ENCODE measurements at regions not wholly inside any gene's neighbourhood (a gene's known extent, or its start where the extent isn't known, plus 50 kb on each side); places are given as distances from the start of the nearest gene placed in this dataset.

GRCh38 chr5:96172436-96172835, 210.8 kb upstream of the ELL2 start:
- no peak for TF ChIP-seq CTCF (IDR thresholded peaks at IDR 0.05; ENCODE audit: extremely low read depth in 1 of 2, insufficient read depth in 1 of 2, low read depth in 1 of 2, low read length in 2 of 2)
- TF ChIP-seq POLR2AphosphoS5 (IDR thresholded peaks at IDR 0.05; ENCODE audit: insufficient read depth, low read depth, low read length), result no peak
- TF ChIP-seq MAX (IDR thresholded peaks at IDR 0.05; ENCODE audit: insufficient read depth, insufficient read length), result no peak
- TF ChIP-seq JUN (IDR thresholded peaks at IDR 0.05; ENCODE audit: borderline replicate concordance, insufficient read depth, insufficient read length, low read depth), result no peak
- TF ChIP-seq POLR2A (IDR thresholded peaks at IDR 0.05; ENCODE audit: low read depth, low read length), result no peak
- no peak for TF ChIP-seq EZH2 (IDR thresholded peaks at IDR 0.05; ENCODE audit: borderline replicate concordance, low read depth, low read length, severe bottlenecking)
- no peak for TF ChIP-seq MYC (IDR thresholded peaks at IDR 0.05; ENCODE audit: low read depth, low read length)
- no peak for TF ChIP-seq GATA2 (IDR thresholded peaks at IDR 0.05; ENCODE audit: insufficient read depth, insufficient read length, low read depth, low read length)
- TF ChIP-seq FOS (IDR thresholded peaks at IDR 0.05; ENCODE audit: borderline replicate concordance, insufficient read depth, low read length), result no peak
